B cell (primary cell): ENCODE measurements at regions not wholly inside any gene's neighbourhood (a gene's known extent, or its start where the extent isn't known, plus 50 kb on each side); places are given as distances from the start of the nearest gene placed in this dataset.

Experiments
- EZH2 ChIP-seq: IDR thresholded peaks from 2 replicates; pipeline ENCODE4 v1.6.1; 2012; ENCODE audit warnings: borderline replicate concordance, low read depth, mild to moderate bottlenecking, moderate library complexity, low read length; ENCODE audit not compliant: insufficient read depth, poor library complexity, severe bottlenecking
- TF ChIP-seq, protein P1 (sequence below): fragments of 200-600 bp; IDR thresholded peaks from one replicate; pipeline ENCODE4 v1.8.0; 2022; ENCODE audit warnings: antibody characterized with exemption, mild to moderate bottlenecking

DNA sequence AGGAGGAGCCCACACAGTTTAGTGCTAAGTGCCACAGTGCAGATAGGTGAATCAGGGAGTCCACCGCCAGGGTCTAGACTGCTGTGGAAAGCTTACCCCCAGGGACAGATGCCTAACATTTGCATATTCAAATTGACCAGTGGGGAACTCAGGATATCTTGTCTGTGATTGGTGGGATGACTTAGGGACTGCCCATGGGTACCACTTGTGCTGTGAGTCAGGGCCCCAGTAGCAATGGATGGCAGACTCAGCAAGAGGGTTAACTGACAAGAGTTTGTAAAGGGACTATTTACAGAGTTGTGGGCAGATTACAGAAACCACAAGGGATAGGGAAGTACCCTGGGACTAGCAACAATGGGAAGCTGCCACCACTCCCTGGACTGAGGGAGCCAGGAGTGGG lies 282.1 kb downstream of the BCOR start:
- TF ChIP-seq EZH2, result no peak
- TF ChIP-seq, protein P1, sequence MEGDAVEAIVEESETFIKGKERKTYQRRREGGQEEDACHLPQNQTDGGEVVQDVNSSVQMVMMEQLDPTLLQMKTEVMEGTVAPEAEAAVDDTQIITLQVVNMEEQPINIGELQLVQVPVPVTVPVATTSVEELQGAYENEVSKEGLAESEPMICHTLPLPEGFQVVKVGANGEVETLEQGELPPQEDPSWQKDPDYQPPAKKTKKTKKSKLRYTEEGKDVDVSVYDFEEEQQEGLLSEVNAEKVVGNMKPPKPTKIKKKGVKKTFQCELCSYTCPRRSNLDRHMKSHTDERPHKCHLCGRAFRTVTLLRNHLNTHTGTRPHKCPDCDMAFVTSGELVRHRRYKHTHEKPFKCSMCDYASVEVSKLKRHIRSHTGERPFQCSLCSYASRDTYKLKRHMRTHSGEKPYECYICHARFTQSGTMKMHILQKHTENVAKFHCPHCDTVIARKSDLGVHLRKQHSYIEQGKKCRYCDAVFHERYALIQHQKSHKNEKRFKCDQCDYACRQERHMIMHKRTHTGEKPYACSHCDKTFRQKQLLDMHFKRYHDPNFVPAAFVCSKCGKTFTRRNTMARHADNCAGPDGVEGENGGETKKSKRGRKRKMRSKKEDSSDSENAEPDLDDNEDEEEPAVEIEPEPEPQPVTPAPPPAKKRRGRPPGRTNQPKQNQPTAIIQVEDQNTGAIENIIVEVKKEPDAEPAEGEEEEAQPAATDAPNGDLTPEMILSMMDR, result no peak
